ENCODE measurements at regions not wholly inside any gene's neighbourhood (a gene's known extent, or its start where the extent isn't known, plus 50 kb on each side); places are given as distances from the start of the nearest gene placed in this dataset.

- no peak for DNase-seq
Measured at GRCh38 chr22:27267145-27267544, 534.4 kb downstream of the MN1 start.

- no peak for DNase-seq
Measured at GRCh38 chr22:27269751-27270543, 531.6 kb downstream of the MN1 start.

GRCh38 chr22:27270818-27271510 is 530.6 kb downstream of the MN1 start:
- no peak for DNase-seq

- DNase-seq: no peak
Measured at GRCh38 chr22:27273436-27273835, 528.1 kb downstream of the MN1 start.

- no peak for DNase-seq
Measured at GRCh38 chr22:27273853-27274252, 527.7 kb downstream of the MN1 start.

- DNase-seq: no peak
Measured at GRCh38 chr22:27274770-27275449, 526.6 kb downstream of the MN1 start.

- DNase-seq: no peak
Measured at GRCh38 chr22:27278946-27279345, 522.6 kb downstream of the MN1 start.

- DNase-seq: no peak
Measured at GRCh38 chr22:27283240-27283639, 518.3 kb downstream of the MN1 start.

- DNase-seq: no peak
Measured at GRCh38 chr22:27283714-27284113, 517.8 kb downstream of the MN1 start.

- DNase-seq: no peak
Measured at GRCh38 chr22:27284324-27284723, 517.2 kb downstream of the MN1 start.

- DNase-seq: no peak
Measured at GRCh38 chr22:27286711-27287110, 514.8 kb downstream of the MN1 start.

- DNase-seq: no peak
Measured at GRCh38 chr22:27292542-27293299, 508.8 kb downstream of the MN1 start.

GRCh38 chr22:27293721-27294445 is 507.7 kb downstream of the MN1 start:
- no peak for DNase-seq

- no peak for DNase-seq
Measured at GRCh38 chr22:27295040-27295439, 506.5 kb downstream of the MN1 start.

- DNase-seq: no peak
Measured at GRCh38 chr22:27295605-27296004, 506.0 kb downstream of the MN1 start.

GRCh38 chr22:27296091-27296675 is 505.4 kb downstream of the MN1 start:
- no peak for DNase-seq

- no peak for DNase-seq
Measured at GRCh38 chr22:27297125-27297524, 504.4 kb downstream of the MN1 start.

- no peak for DNase-seq
Measured at GRCh38 chr22:27298332-27298731, 503.2 kb downstream of the MN1 start.

- DNase-seq: no peak
Measured at GRCh38 chr22:27298742-27299141, 502.8 kb downstream of the MN1 start.

- no peak for DNase-seq
Measured at GRCh38 chr22:27299181-27300085, 502.1 kb downstream of the MN1 start.

All from activated CD4-positive, alpha-beta T cell treated with anti-CD3 and anti-CD28 coated beads, Interleukin-2, amount 50 U/mL, for 16 hours (primary cell).